ENCODE measurements at regions not wholly inside any gene's neighbourhood (a gene's known extent, or its start where the extent isn't known, plus 50 kb on each side); places are given as distances from the start of the nearest gene placed in this dataset.

- ATAC-seq = no peak
These were observed 189.7 kb downstream of the MIAT start for GRCh38 chr22:26847046-26847445.

GRCh38 chr22:26847816-26848215, 190.4 kb downstream of the MIAT start:
- no peak for ATAC-seq

GRCh38 chr22:26848244-26848920, 191.0 kb downstream of the MIAT start:
- no peak for ATAC-seq

GRCh38 chr22:26849575-26849974, 192.2 kb downstream of the MIAT start:
- ATAC-seq = no peak

GRCh38 chr22:26851125-26851524, 193.7 kb downstream of the MIAT start:
- no peak for ATAC-seq

- no peak for ATAC-seq
These were observed 194.8 kb downstream of the MIAT start for GRCh38 chr22:26852176-26852575.

GRCh38 chr22:26853071-26853470, 195.7 kb downstream of the MIAT start:
- ATAC-seq = no peak

GRCh38 chr22:26853495-26853894, 196.1 kb downstream of the MIAT start:
- ATAC-seq = no peak

- no peak for ATAC-seq
These were observed 199.8 kb downstream of the MIAT start for GRCh38 chr22:26857169-26857568.

GRCh38 chr22:26860301-26860700, 202.9 kb downstream of the MIAT start:
- ATAC-seq = no peak

GRCh38 chr22:26865021-26865420, 207.6 kb downstream of the MIAT start:
- ATAC-seq = no peak

- no peak for ATAC-seq
These were observed 226.0 kb downstream of the MIAT start for GRCh38 chr22:26883393-26883792.

GRCh38 chr22:26884921-26885320, 227.5 kb downstream of the MIAT start:
- no peak for ATAC-seq

- no peak for ATAC-seq
These were observed 228.3 kb downstream of the MIAT start for GRCh38 chr22:26885441-26886261.

GRCh38 chr22:26887456-26887855, 230.1 kb downstream of the MIAT start:
- no peak for ATAC-seq

GRCh38 chr22:26887916-26888315, 230.5 kb downstream of the MIAT start:
- no peak for ATAC-seq

GRCh38 chr22:26888887-26889286, 231.5 kb downstream of the MIAT start:
- ATAC-seq = no peak

- no peak for ATAC-seq
These were observed 232.4 kb downstream of the MIAT start for GRCh38 chr22:26889802-26890201.

- no peak for ATAC-seq
These were observed 233.5 kb downstream of the MIAT start for GRCh38 chr22:26890870-26891269.

- ATAC-seq = no peak
These were observed 234.0 kb downstream of the MIAT start for GRCh38 chr22:26891429-26891828.

GRCh38 chr22:26892166-26893041, 235.0 kb downstream of the MIAT start:
- ATAC-seq = peak; percentile 35

GRCh38 chr22:26893173-26894110, 236.1 kb downstream of the MIAT start:
- no peak for ATAC-seq
